ENCODE measurements at regions not wholly inside any gene's neighbourhood (a gene's known extent, or its start where the extent isn't known, plus 50 kb on each side); places are given as distances from the start of the nearest gene placed in this dataset.

DNA sequence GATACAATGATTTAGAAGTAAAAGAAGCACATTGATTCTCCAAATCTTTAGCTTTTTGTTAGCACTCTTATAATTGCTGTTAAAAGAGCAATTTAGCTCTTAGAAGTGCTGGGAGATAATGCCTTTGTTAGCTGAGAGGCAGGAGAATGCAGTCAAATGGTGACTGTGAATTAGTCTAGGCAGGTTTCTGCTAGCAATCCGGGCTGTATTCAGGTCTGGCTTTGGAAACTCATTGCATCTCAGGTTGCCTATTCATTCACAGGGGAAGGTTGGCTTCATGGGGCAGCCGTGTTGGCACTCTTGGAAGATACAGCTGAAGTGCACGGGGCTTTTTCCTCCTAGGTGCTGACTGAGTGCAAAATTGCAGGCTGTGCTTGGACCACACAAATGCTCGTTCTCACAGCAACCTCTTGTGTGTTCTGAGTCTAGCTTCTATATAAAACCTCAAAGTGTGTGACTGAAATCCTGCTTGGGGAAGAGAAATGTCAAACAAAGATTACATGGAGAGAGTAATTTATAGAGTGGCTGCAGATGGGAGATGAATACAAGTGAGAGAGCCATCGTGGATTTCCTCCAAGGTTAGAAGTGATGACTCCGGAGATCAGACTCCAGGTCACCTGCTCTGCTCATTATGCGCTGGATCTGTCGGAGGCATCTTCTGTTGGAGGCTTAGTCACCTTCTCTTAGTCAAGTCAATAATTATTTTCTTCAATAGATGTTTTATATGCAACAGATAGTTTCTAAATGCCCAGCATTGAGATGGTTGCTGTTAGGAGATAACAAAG, 167.8 kb downstream of the PMAIP1 start:
- peak overlapping the region; percentile 30 for H4K5ac ChIP-seq (ENCODE audit: insufficient read length, low read depth, low read length)
- H3K4me2 ChIP-seq (ENCODE audit: insufficient read depth in 1 of 2, low read depth in 2 of 2, low read length in 2 of 2) = peak overlapping the region; percentile 10 to 46; a peak in 3 of 4 replicates
- WGBS, 2 experiments (ENCODE audit: extremely low coverage in 1 of 2, insufficient coverage in 1 of 2, insufficient read length in 1 of 2, insufficient replicate concordance in 2 of 2, low coverage in 1 of 2, low lambda C conversion rate in 2 of 2, missing lambda C conversion rate in 1 of 2) = 69% methylated on average over 8 of the region's 8 CpGs; no CpG with 5 or more reads in 1 of the 2 experiments
- no peak overlapping the region for H2AK5ac ChIP-seq (ENCODE audit: low read depth, low read length)
- peak overlapping the region; percentile 74; the same call in 1 of the 2 replicates for H2BK5ac ChIP-seq (ENCODE audit: low read depth, low read length)
- no peak for FAIRE-seq
- ChIA-PET POLR2A (ENCODE audit: partially characterized antibody) (interaction anchor here (0.6 to 1.0 kb wide), 4 partner anchors 12 to 73 kb away, joined by 3 read pairs; no protein-coding TSS in a partner anchor), CTCF (ENCODE audit: partially characterized antibody) (interaction anchor here (0.6 to 2.2 kb wide), 4 partner anchors 12 to 481 kb away, joined by 3 to 10 read pairs (median 6); no protein-coding TSS in a partner anchor)
- no peaks in the 10 kb centered on the region for H3K79me2 ChIP-seq (ENCODE audit: control insufficient read depth in 1 of 2, insufficient read depth in 2 of 2, low read length in 2 of 2)
- peak overlapping the region; percentile 49; the same call in 1 of the 2 replicates for H3K18ac ChIP-seq (ENCODE audit: extremely low read depth, low read length)
- no peak overlapping the region for H2BK15ac ChIP-seq (ENCODE audit: low read length)
- peak overlapping the region; percentile 66; the same call in 1 of the 2 replicates for H2AFZ ChIP-seq (ENCODE audit: low read length)
- no peaks in the 10 kb centered on the region for H3K79me1 ChIP-seq (ENCODE audit: low read depth, low read length)
- no peaks in the 10 kb centered on the region for H3K23me2 ChIP-seq (ENCODE audit: low read depth, low read length)
- TF ChIP-seq TAF1 (IDR thresholded peaks at IDR 0.05; ENCODE audit: low read depth, low read length) (0 out of 2 replicates have a peak, but pooled peaks have one; percentile 13), CREB1 (IDR thresholded peaks at IDR 0.05) (no peak)
- no peaks in the 10 kb centered on the region for H3K27me3 ChIP-seq (replicated peaks in 1 of 4; ENCODE audit: control insufficient read depth in 3 of 4, extremely low read depth in 1 of 4, insufficient read depth in 3 of 4, low read length in 3 of 4)
- peak overlapping the region in 1 of 4 experiments; percentile 7; a peak in 1 of 8 replicates for H3K4me3 ChIP-seq (ENCODE audit: extremely low read depth in 1 of 4, insufficient read depth in 2 of 4, low read depth in 3 of 4, low read length in 4 of 4)
- 0 out of 2 replicates have a peak overlapping the region, but pooled peaks have one; percentile 25 for H3K27ac ChIP-seq (ENCODE audit: low read depth, low read length)
- no peak overlapping the region for H3K14ac ChIP-seq (ENCODE audit: insufficient read length)
- no peak overlapping the region for H2BK120ac ChIP-seq (replicated peaks; ENCODE audit: low read depth, low read length)
- H2BK20ac ChIP-seq (ENCODE audit: low read length) = no peak overlapping the region; the same call in 1 of the 2 replicates
- H4K8ac ChIP-seq (ENCODE audit: extremely low read depth, insufficient read depth, low read length) = no peak overlapping the region
- no peak overlapping the region for H3K4ac ChIP-seq (replicated peaks; ENCODE audit: insufficient read length, low read depth, low read length)
- H4K20me1 ChIP-seq (replicated peaks in 1 of 2; ENCODE audit: control insufficient read depth in 1 of 2, insufficient read depth in 2 of 2, low read length in 2 of 2) = no peaks in the 10 kb centered on the region
- peak overlapping the region; percentile 62; the same call in 1 of the 2 replicates for H2BK12ac ChIP-seq (ENCODE audit: low read depth, low read length)
- no peak for DNase-seq (ENCODE audit: low read depth in 1 of 2, low spot score in 2 of 2)
- H3K9me3 ChIP-seq (ENCODE audit: insufficient read depth in 2 of 2, low read depth in 1 of 2, low read length in 1 of 2) = peaks cover 0 to 9% of the 10 kb centered on the region in 2 experiments; a peak in 1 of 4 replicates
- H3K9ac ChIP-seq (replicated peaks in 1 of 4; ENCODE audit: extremely low read depth in 1 of 4, low read depth in 3 of 4, low read length in 3 of 4) = peak overlapping the region in 1 of 4 experiments; percentile 25; a peak in 2 of 7 replicates
- peak overlapping the region; percentile 4 for H4K91ac ChIP-seq (replicated peaks; ENCODE audit: insufficient read length, low read length)
- 0 out of 8 replicates have a peak, but pooled peaks cover 0 to 5% (median 0%) of the 10 kb centered on the region in 4 experiments for H3K36me3 ChIP-seq (ENCODE audit: control insufficient read depth in 2 of 4, insufficient read depth in 4 of 4, low read length in 3 of 4)
- H3K4me1 ChIP-seq (replicated peaks in 1 of 4; ENCODE audit: control insufficient read depth in 3 of 4, insufficient read depth in 4 of 4, low read length in 3 of 4) = peaks cover 2 to 9% (median 7%) of the 10 kb centered on the region in 4 experiments; a peak in 5 of 7 replicates
- no peak overlapping the region for H3K23ac ChIP-seq (ENCODE audit: insufficient read length)
- H3K56ac ChIP-seq (replicated peaks; ENCODE audit: insufficient read length, low read depth, low read length) = no peak overlapping the region

All from H1 (cell line).